MM.1S (cell line): ENCODE measurements at regions not wholly inside any gene's neighbourhood (a gene's known extent, or its start where the extent isn't known, plus 50 kb on each side); places are given as distances from the start of the nearest gene placed in this dataset.

ENCODE experiments used
- DNase-seq: peaks from one replicate; pipeline ENCODE4 v3.0.0-alpha.2; 2015
- H2AFZ ChIP-seq: fragments of 300-600 bp; sonication (generic); 2 replicates; pipeline ENCODE4 v1.6.0; 2016; ENCODE audit warnings: antibody characterized with exemption, low read length
- H3F3A ChIP-seq: fragments of 300-600 bp; sonication (generic); 2 replicates; pipeline ENCODE4 v1.6.1; 2016; ENCODE audit warnings: mild to moderate bottlenecking, antibody characterized with exemption, low read length, moderate library complexity, mixed read lengths; ENCODE audit not compliant: insufficient read depth
- H3K27ac ChIP-seq: fragments of 300-600 bp; sonication (generic); 2 replicates; pipeline ENCODE4 v1.5.1; 2016; ENCODE audit warnings: mild to moderate bottlenecking, low read length
- H3K27me3 ChIP-seq: fragments of 300-600 bp; sonication (generic); replicated peaks from 2 replicates; pipeline ENCODE4 v1.6.0; 2016; ENCODE audit warnings: low read length; ENCODE audit not compliant: insufficient read depth
- H3K36me3 ChIP-seq: fragments of 300-600 bp; sonication (generic); replicated peaks from 2 replicates; pipeline ENCODE4 v1.6.1; 2016; ENCODE audit warnings: mild to moderate bottlenecking, low read length, mixed read lengths; ENCODE audit not compliant: insufficient read depth
- H3K4me1 ChIP-seq: fragments of 300-600 bp; sonication (generic); 2 replicates; pipeline ENCODE4 v1.6.1; 2016; ENCODE audit warnings: low read length, mixed read lengths
- H3K4me2 ChIP-seq: fragments of 300-600 bp; sonication (generic); 2 replicates; pipeline ENCODE4 v1.6.0; 2016; ENCODE audit warnings: low read depth, low read length
- H3K4me3 ChIP-seq: fragments of 300-600 bp; sonication (generic); 2 replicates; pipeline ENCODE4 v1.5.1; 2016; ENCODE audit warnings: low read length, mixed read lengths
- H3K79me2 ChIP-seq: fragments of 300-600 bp; sonication (generic); 2 replicates; pipeline ENCODE4 v1.6.1; 2016; ENCODE audit warnings: mixed run types, low read length, mixed read lengths
- H3K9ac ChIP-seq: fragments of 300-600 bp; sonication (generic); 2 replicates; pipeline ENCODE4 v1.6.1; 2016; ENCODE audit warnings: low read length, mixed read lengths
- H3K9me2 ChIP-seq: fragments of 300-600 bp; sonication (generic); replicated peaks from 2 replicates; pipeline ENCODE4 v1.6.1; 2016; ENCODE audit warnings: mild to moderate bottlenecking, low read length, mixed read lengths; ENCODE audit not compliant: insufficient read depth
- H3K9me3 ChIP-seq: fragments of 300-600 bp; sonication (generic); replicated peaks from 2 replicates; pipeline ENCODE4 v1.6.1; 2016; ENCODE audit warnings: mild to moderate bottlenecking, low read length, mixed read lengths; ENCODE audit not compliant: insufficient read depth
- H4K20me1 ChIP-seq: fragments of 300-600 bp; sonication (generic); 2 replicates; pipeline ENCODE4 v1.6.1; 2016; ENCODE audit warnings: mild to moderate bottlenecking, low read length, moderate library complexity, mixed read lengths; ENCODE audit not compliant: insufficient read depth
- CTCF ChIP-seq: fragments of 300-600 bp; sonication (generic); IDR thresholded peaks from 2 replicates; pipeline ENCODE4 v1.5.1; 2016; ENCODE audit warnings: antibody characterized with exemption, low read length, mixed read lengths
- EZH2 ChIP-seq: fragments of 300-600 bp; sonication (generic); optimal IDR thresholded peaks from 2 replicates; pipeline ENCODE3; 2017; ENCODE audit warnings: low read depth, mild to moderate bottlenecking, antibody characterized with exemption, low read length, mixed read lengths
- EZH2phosphoT487 ChIP-seq: fragments of 300-600 bp; sonication (generic); IDR thresholded peaks from 2 replicates; pipeline ENCODE4 v1.6.1; 2018; ENCODE audit warnings: antibody characterized with exemption, low read length

GRCh38 chr2:38500283-38500634 lies 102.5 kb downstream of the HNRNPLL start:
- Histone ChIP-seq H2AFZ (no peak overlapping the region), H3K79me2 (no peaks in the 10 kb centered on the region)

GRCh38 chr2:38499548-38500282 lies 103.0 kb downstream of the HNRNPLL start:
- Histone ChIP-seq H4K20me1 (no peaks in the 10 kb centered on the region), H3K4me1 (no peaks in the 10 kb centered on the region), H3F3A (no peaks in the 10 kb centered on the region), H3K9ac (no peak overlapping the region), H3K9me3 (no peaks in the 10 kb centered on the region), H3K27me3 (no peaks in the 10 kb centered on the region), H3K79me2 (no peaks in the 10 kb centered on the region), H3K27ac (no peak overlapping the region), H3K4me3 (no peak overlapping the region), H2AFZ (no peak overlapping the region), H3K9me2 (no peaks in the 10 kb centered on the region), H3K36me3 (no peaks in the 10 kb centered on the region), H3K4me2 (no peak overlapping the region)
- no peak for TF ChIP-seq EZH2phosphoT487
- no peak for TF ChIP-seq CTCF
- DNase-seq, result no peak

More at GRCh38 chr2:38500283-38500634, 102.5 kb downstream of the HNRNPLL start:
- no peaks in the 10 kb centered on the region for H4K20me1 ChIP-seq
- no peaks in the 10 kb centered on the region for H3K4me1 ChIP-seq
- no peaks in the 10 kb centered on the region for H3K9me2 ChIP-seq
- no peaks in the 10 kb centered on the region for H3K9me3 ChIP-seq
- TF ChIP-seq EZH2 (no peak), CTCF (no peak), EZH2phosphoT487 (no peak)
- no peak for DNase-seq
- H3K27me3 ChIP-seq, result no peaks in the 10 kb centered on the region
- H3K36me3 ChIP-seq, result no peaks in the 10 kb centered on the region
- H3K4me2 ChIP-seq, result no peak overlapping the region
- H3K9ac ChIP-seq, result no peak overlapping the region
- no peak overlapping the region for H3K4me3 ChIP-seq
- no peak overlapping the region for H3K27ac ChIP-seq
- H3F3A ChIP-seq, result no peaks in the 10 kb centered on the region

DNA sequence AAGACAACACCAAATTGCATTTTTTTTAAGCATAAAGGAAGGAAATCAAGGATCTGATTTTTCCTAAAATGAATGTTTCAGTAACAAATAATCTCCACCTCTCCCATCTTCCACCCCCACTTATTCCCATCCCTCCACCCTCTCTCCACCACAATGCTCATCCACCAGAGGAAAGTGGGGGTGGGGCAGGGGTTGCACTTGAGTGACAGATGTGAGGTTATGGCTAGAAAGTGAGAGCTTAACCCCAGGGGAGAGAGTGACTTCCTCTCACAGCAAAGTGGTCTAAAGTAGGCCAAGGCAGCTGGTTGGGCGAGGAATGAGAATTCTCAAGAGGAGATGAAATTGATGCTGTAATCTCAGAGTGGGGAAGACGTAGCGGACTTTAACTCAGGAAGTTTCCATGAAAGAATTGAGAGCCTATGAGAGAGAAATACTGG lies 104.7 kb downstream of the HNRNPLL start:
- Histone ChIP-seq H3K9me2 (no peaks in the 10 kb centered on the region), H3K27me3 (no peaks in the 10 kb centered on the region), H3K4me1 (no peaks in the 10 kb centered on the region), H3K79me2 (no peaks in the 10 kb centered on the region), H2AFZ (no peak overlapping the region), H3K27ac (no peak overlapping the region), H3K9me3 (no peaks in the 10 kb centered on the region), H3K4me3 (no peak overlapping the region), H3K36me3 (no peaks in the 10 kb centered on the region), H3F3A (no peaks in the 10 kb centered on the region), H3K4me2 (no peak overlapping the region), H3K9ac (no peak overlapping the region), H4K20me1 (no peaks in the 10 kb centered on the region)
- no peak for TF ChIP-seq CTCF
- no peak for TF ChIP-seq EZH2
- TF ChIP-seq EZH2phosphoT487, result no peak
- DNase-seq, result no peak
